Transverse colon (tissue), 4 donors: ENCODE measurements at regions not wholly inside any gene's neighbourhood (a gene's known extent, or its start where the extent isn't known, plus 50 kb on each side); places are given as distances from the start of the nearest gene placed in this dataset.

Experiments used
- CTCF ChIP-seq, 5 experiments: fragments of 200-600 bp in 3 of 5; fragments of 450-650 bp in 2 of 5; sonication (generic) in 3 of 5; IDR thresholded peaks; 1 replicate in 2 of 5; 2 replicates in 3 of 5; pipeline ENCODE4 v1.5.1; 2016 to 2017; ENCODE audit warnings: antibody characterized with exemption in 5 of 5, inconsistent platforms in 3 of 5, mild to moderate bottlenecking in 2 of 5, moderate library complexity in 1 of 5
- EP300 ChIP-seq: sonication (generic); formaldehyde crosslinking; IDR thresholded peaks from one replicate; pipeline ENCODE4 v1.6.1; 2017; ENCODE audit warnings: antibody characterized with exemption, low read depth
- POLR2A ChIP-seq: fragments of 450-650 bp; IDR thresholded peaks from one replicate; pipeline ENCODE4 v1.6.1; 2016; ENCODE audit warnings: antibody characterized with exemption, mild to moderate bottlenecking, moderate library complexity
- POLR2AphosphoS5 ChIP-seq, 3 donors: sonication (generic); formaldehyde crosslinking; IDR thresholded peaks; one replicate each; pipeline ENCODE4 v1.6.1; 2016; ENCODE audit warnings: antibody characterized with exemption in 3 of 3

- TF ChIP-seq CTCF (IDR thresholded peaks at IDR 0.05): no peak
- TF ChIP-seq EP300: no peak
- TF ChIP-seq POLR2A: no peak
- no peak for TF ChIP-seq POLR2AphosphoS5 (IDR thresholded peaks at IDR 0.05)
These were observed 190.2 kb downstream of the INHBB start for GRCh38 chr2:120536141-120536540.
